Mesenchymal stem cell (in vitro differentiated cells and primary cell): ENCODE measurements at regions not wholly inside any gene's neighbourhood (a gene's known extent, or its start where the extent isn't known, plus 50 kb on each side); places are given as distances from the start of the nearest gene placed in this dataset.

Experiments used
- DNase-seq: peaks from one replicate; pipeline ENCODE4 v3.0.0-alpha.2; 2013
- H2AFZ ChIP-seq: one replicate; pipeline ENCODE4 v1.6.1; 2013; ENCODE audit warnings: low read depth, mild to moderate bottlenecking, control low read depth, inconsistent platforms, low read length, moderate library complexity
- H2AK5ac ChIP-seq: 2 replicates; pipeline ENCODE4 v1.6.1; 2013; ENCODE audit warnings: low read length, moderate library complexity, mild to moderate bottlenecking, inconsistent platforms; ENCODE audit not compliant: severe bottlenecking
- H2BK120ac ChIP-seq: one replicate; pipeline ENCODE4 v1.6.1; 2013; ENCODE audit warnings: low read depth, mild to moderate bottlenecking, inconsistent platforms, low read length, moderate library complexity
- H2BK12ac ChIP-seq, 2 experiments: one replicate each; pipeline ENCODE4 v1.6.1; 2013; ENCODE audit warnings: inconsistent platforms in 2 of 2, low read length in 2 of 2, mild to moderate bottlenecking in 2 of 2, moderate library complexity in 2 of 2, control low read depth in 1 of 2
- H2BK15ac ChIP-seq: one replicate; pipeline ENCODE4 v1.6.1; 2013; ENCODE audit warnings: mild to moderate bottlenecking, low read depth, inconsistent platforms; ENCODE audit not compliant: poor library complexity, severe bottlenecking
- H2BK5ac ChIP-seq: 2 replicates; pipeline ENCODE4 v1.6.1; 2013; ENCODE audit warnings: low read depth, mild to moderate bottlenecking, low read length, control low read depth, inconsistent platforms; ENCODE audit not compliant: poor library complexity, severe bottlenecking
- H3K14ac ChIP-seq, 2 experiments: one replicate each; pipeline ENCODE4 v1.6.1; 2013; ENCODE audit warnings: inconsistent platforms in 2 of 2, low read length in 2 of 2, control low read depth in 1 of 2, mild to moderate bottlenecking in 1 of 2, moderate library complexity in 1 of 2
- H3K18ac ChIP-seq, 2 experiments: one replicate each; pipeline ENCODE4 v1.6.1; 2013; ENCODE audit warnings: inconsistent platforms in 2 of 2, low read length in 2 of 2, control low read depth in 1 of 2, low read depth in 1 of 2, mild to moderate bottlenecking in 1 of 2
- H3K23ac ChIP-seq, 2 experiments: one replicate each; pipeline ENCODE4 v1.6.1; 2013; ENCODE audit warnings: inconsistent platforms in 2 of 2, low read length in 2 of 2, mild to moderate bottlenecking in 2 of 2, moderate library complexity in 2 of 2, control low read depth in 1 of 2
- H3K27ac ChIP-seq: 2 replicates; pipeline ENCODE4 v1.5.1; 2013; ENCODE audit warnings: mild to moderate bottlenecking, moderate library complexity, low read length, control low read depth, inconsistent platforms; ENCODE audit not compliant: poor library complexity, severe bottlenecking
- H3K27me3 ChIP-seq, 2 experiments: 2 replicates each; pipeline versions ENCODE4 v1.6.1 to v1.7.0; 2013; ENCODE audit warnings: low read length in 2 of 2, mild to moderate bottlenecking in 2 of 2, moderate library complexity in 2 of 2, control low read depth in 1 of 2, inconsistent platforms in 1 of 2; ENCODE audit not compliant: control insufficient read depth in 1 of 2, insufficient read depth in 1 of 2
- H3K36me3 ChIP-seq, 2 experiments: 2 replicates each; pipeline versions ENCODE4 v1.6.1 to v1.7.0; 2013; ENCODE audit warnings: low read length in 2 of 2, control low read depth in 1 of 2, inconsistent platforms in 1 of 2, low read depth in 1 of 2, mild to moderate bottlenecking in 1 of 2; ENCODE audit not compliant: insufficient read depth in 2 of 2, control insufficient read depth in 1 of 2
- H3K4ac ChIP-seq, 2 experiments: one replicate each; pipeline ENCODE4 v1.6.1; 2013; ENCODE audit warnings: inconsistent platforms in 2 of 2, low read length in 2 of 2, mild to moderate bottlenecking in 2 of 2, moderate library complexity in 2 of 2, control low read depth in 1 of 2, low read depth in 1 of 2
- H3K4me1 ChIP-seq: 2 replicates; pipeline ENCODE4 v1.6.1; 2013; ENCODE audit warnings: low read depth, low read length, control low read depth; ENCODE audit not compliant: control insufficient read depth, insufficient read depth
- H3K4me2 ChIP-seq: 2 replicates; pipeline ENCODE4 v1.6.1; 2013; ENCODE audit warnings: low read length, mild to moderate bottlenecking, inconsistent platforms; ENCODE audit not compliant: poor library complexity, severe bottlenecking
- H3K4me3 ChIP-seq, 2 experiments: 2 replicates each; pipeline versions ENCODE4 v1.5.1 to v1.7.0; 2013; ENCODE audit warnings: low read length in 2 of 2, mild to moderate bottlenecking in 2 of 2, control low read depth in 1 of 2, low read depth in 1 of 2; ENCODE audit not compliant: insufficient read depth in 1 of 2
- H3K79me1 ChIP-seq: replicated peaks from 2 replicates; pipeline ENCODE4 v1.6.1; 2013; ENCODE audit warnings: mild to moderate bottlenecking, control low read depth, low read length, inconsistent platforms; ENCODE audit not compliant: poor library complexity, severe bottlenecking
- H3K9ac ChIP-seq: 2 replicates; pipeline ENCODE4 v1.7.0; 2013; ENCODE audit warnings: mild to moderate bottlenecking, low read length, moderate library complexity
- H3K9me3 ChIP-seq: 2 replicates; pipeline ENCODE4 v1.7.0; 2013; ENCODE audit warnings: mild to moderate bottlenecking, low read length; ENCODE audit not compliant: control insufficient read depth
- H4K8ac ChIP-seq: one replicate; pipeline ENCODE4 v1.6.1; 2013; ENCODE audit warnings: inconsistent platforms, mild to moderate bottlenecking, low read length, moderate library complexity
- H4K91ac ChIP-seq: one replicate; pipeline ENCODE4 v1.6.1; 2013; ENCODE audit warnings: mild to moderate bottlenecking, low read length, inconsistent platforms
- WGBS: methylation state at CpG from one replicate; pipeline ENCODE4 v1.1.7; 2013; ENCODE audit warnings: mixed read lengths; 5-methylcytosine and 5-hydroxymethylcytosine counted together

DNA sequence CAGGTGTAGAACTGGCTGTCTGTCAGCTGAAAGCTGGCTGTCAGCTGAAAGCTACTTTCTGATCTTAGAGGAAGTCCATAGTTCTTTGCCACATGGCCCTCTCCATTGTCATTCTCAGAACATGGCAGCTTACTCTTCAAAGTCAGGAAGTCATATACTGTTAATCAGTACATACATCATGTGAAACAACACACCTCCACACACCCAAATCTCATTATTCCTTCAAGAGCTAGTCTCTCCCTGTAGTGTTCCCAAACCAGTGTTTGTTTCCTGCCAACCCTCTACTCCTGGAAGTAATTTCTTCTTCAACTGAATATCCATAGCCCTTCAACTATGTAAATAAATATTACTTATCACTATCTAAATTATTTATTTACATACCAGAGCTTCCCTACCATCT, 58.9 kb downstream of the OR5AK2 start:
- Histone ChIP-seq H2AK5ac (no peak overlapping the region), H3K36me3 (no peaks in the 10 kb centered on the region), H3K4me3 (no peak overlapping the region), H2AFZ (no peak overlapping the region), H2BK12ac (no peak overlapping the region), H2BK120ac (no peak overlapping the region), H3K23ac (no peak overlapping the region), H2BK5ac (no peak overlapping the region), H3K79me1 (no peaks in the 10 kb centered on the region), H3K14ac (no peak overlapping the region), H2BK15ac (no peak overlapping the region), H3K27ac (no peak overlapping the region), H3K4me2 (no peak overlapping the region), H3K4ac (no peak overlapping the region), H3K9ac (no peak overlapping the region), H3K18ac (no peak overlapping the region), H3K9me3 (peaks cover 6% of the 10 kb centered on the region), H4K91ac (no peak overlapping the region), H4K8ac (no peak overlapping the region), H3K4me1 (no peaks in the 10 kb centered on the region), H3K27me3 (peaks cover 0 to 4% of the 10 kb centered on the region in 2 experiments)
- no peak for DNase-seq

GRCh38 chr11:57049749-57050148, 61.0 kb downstream of the OR5AK2 start:
- no peaks in the 10 kb centered on the region for H3K36me3 ChIP-seq
- no peak overlapping the region for H2BK15ac ChIP-seq
- H2BK12ac ChIP-seq = no peak overlapping the region
- no peak overlapping the region for H3K4me3 ChIP-seq
- H3K27me3 ChIP-seq = no peaks in the 10 kb centered on the region
- no peak overlapping the region for H4K91ac ChIP-seq
- H3K23ac ChIP-seq = no peak overlapping the region
- no peaks in the 10 kb centered on the region for H3K4me1 ChIP-seq
- 73% methylated on average over 3 of the region's 4 CpGs for whole genome bisulfite sequencing
- H3K27ac ChIP-seq = no peak overlapping the region
- H2AFZ ChIP-seq = no peak overlapping the region
- no peak overlapping the region for H3K14ac ChIP-seq
- DNase-seq = no peak
- H3K9me3 ChIP-seq = no peaks in the 10 kb centered on the region
- no peak overlapping the region for H2AK5ac ChIP-seq
- no peak overlapping the region for H4K8ac ChIP-seq
- H3K4me2 ChIP-seq = no peak overlapping the region
- no peak overlapping the region for H3K4ac ChIP-seq
- H2BK120ac ChIP-seq = no peak overlapping the region
- no peak overlapping the region for H2BK5ac ChIP-seq
- H3K79me1 ChIP-seq = no peaks in the 10 kb centered on the region
- no peak overlapping the region for H3K9ac ChIP-seq
- H3K18ac ChIP-seq = no peak overlapping the region

GRCh38 chr11:57054817-57055216, 66.1 kb downstream of the OR5AK2 start:
- no peaks in the 10 kb centered on the region for H3K27me3 ChIP-seq
- H2BK12ac ChIP-seq = no peak overlapping the region
- no peaks in the 10 kb centered on the region for H3K9me3 ChIP-seq
- no peaks in the 10 kb centered on the region for H3K79me1 ChIP-seq
- H3K14ac ChIP-seq = no peak overlapping the region
- H3K9ac ChIP-seq = no peak overlapping the region
- no peak overlapping the region for H3K4me3 ChIP-seq
- no peak for DNase-seq
- H3K36me3 ChIP-seq = no peaks in the 10 kb centered on the region
- H2BK15ac ChIP-seq = no peak overlapping the region
- no peaks in the 10 kb centered on the region for H3K4me1 ChIP-seq
- no peak overlapping the region for H3K4me2 ChIP-seq
- H2BK120ac ChIP-seq = no peak overlapping the region
- no peak overlapping the region for H3K18ac ChIP-seq
- no peak overlapping the region for H2AK5ac ChIP-seq
- no peak overlapping the region for H3K23ac ChIP-seq
- H2BK5ac ChIP-seq = no peak overlapping the region
- no peak overlapping the region for H4K8ac ChIP-seq
- no peak overlapping the region for H2AFZ ChIP-seq
- no peak overlapping the region for H3K27ac ChIP-seq
- H3K4ac ChIP-seq = no peak overlapping the region
- no peak overlapping the region for H4K91ac ChIP-seq

DNA sequence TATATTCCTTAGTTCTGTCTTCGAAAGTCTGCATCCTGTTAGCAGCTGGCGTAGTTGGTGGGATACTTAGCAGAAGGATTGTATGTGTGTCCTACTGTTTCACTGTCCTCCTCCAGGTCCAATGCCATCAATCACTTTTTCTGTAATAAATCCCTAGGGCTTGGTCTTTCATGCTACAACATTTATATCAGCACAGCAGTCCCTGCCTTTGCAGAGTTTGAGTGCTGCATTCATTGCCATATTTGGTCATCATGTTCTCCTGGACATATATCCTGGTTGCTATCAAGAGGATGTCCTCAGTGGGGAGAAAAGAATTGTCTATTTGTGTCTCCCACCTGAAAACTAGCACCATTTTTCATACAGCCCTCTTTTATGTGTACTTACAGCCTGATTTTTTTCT, 67.0 kb downstream of the OR5AK2 start:
- Histone ChIP-seq H3K14ac (no peak overlapping the region), H3K27me3 (no peaks in the 10 kb centered on the region), H3K4me1 (no peaks in the 10 kb centered on the region), H2AK5ac (no peak overlapping the region), H3K23ac (no peak overlapping the region), H3K4me2 (no peak overlapping the region), H2BK5ac (no peak overlapping the region), H2AFZ (no peak overlapping the region), H2BK120ac (no peak overlapping the region), H3K36me3 (no peaks in the 10 kb centered on the region), H2BK15ac (no peak overlapping the region), H3K4me3 (no peak overlapping the region), H3K9me3 (no peaks in the 10 kb centered on the region), H3K18ac (no peak overlapping the region), H2BK12ac (no peak overlapping the region), H3K27ac (no peak overlapping the region), H3K4ac (no peak overlapping the region), H4K91ac (no peak overlapping the region), H4K8ac (no peak overlapping the region), H3K79me1 (no peaks in the 10 kb centered on the region), H3K9ac (no peak overlapping the region)
- no peak for DNase-seq
- WGBS = 60% methylated on average over 2 of the region's 2 CpGs
